OCI-LY1 (cell line): ENCODE measurements at regions not wholly inside any gene's neighbourhood (a gene's known extent, or its start where the extent isn't known, plus 50 kb on each side); places are given as distances from the start of the nearest gene placed in this dataset.

Experiments used
- CTCF ChIP-seq: fragments of 200-600 bp; sonication (generic), shearing (Covaris generic); IDR thresholded peaks from 2 replicates; pipeline ENCODE4 v1.5.1; 2017; ENCODE audit warnings: mild to moderate bottlenecking, antibody characterized with exemption, low read length, moderate library complexity, mixed read lengths
- EZH2 ChIP-seq: fragments of 200-600 bp; sonication (generic), shearing (Covaris generic); IDR thresholded peaks from 2 replicates; pipeline ENCODE4 v1.8.0; 2017; ENCODE audit warnings: borderline replicate concordance, mixed run types, mild to moderate bottlenecking, antibody characterized with exemption, low read length, moderate library complexity, mixed read lengths

GRCh38 chr3:30294241-30294667 is 312.1 kb upstream of the TGFBR2 start:
- TF ChIP-seq CTCF = no peak
- no peak for TF ChIP-seq EZH2
